OCI-LY7 (cell line): ENCODE measurements at regions not wholly inside any gene's neighbourhood (a gene's known extent, or its start where the extent isn't known, plus 50 kb on each side); places are given as distances from the start of the nearest gene placed in this dataset.

Source experiments
- BruUV-seq: library from RNA; stranded (reverse); fragments of 400-500 nt; replicated peaks from 2 replicates; lab custom pipeline; 2021; lab: Mats Ljungman, UMichigan
- CTCF ChIA-PET: fragments of 300-600 bp; sonication (Branson Sonifier 250); formaldehyde crosslinking; loops from one replicate; lab custom pipeline; 2022; ENCODE audit warnings: antibody characterized with exemption; ENCODE audit not compliant: unreplicated experiment; lab: Charles Lee
- POLR2A ChIA-PET: fragments of 300-600 bp; sonication (Branson Sonifier 250); formaldehyde crosslinking; loops from one replicate; lab custom pipeline; 2022; ENCODE audit warnings: antibody characterized with exemption; lab: Charles Lee
- DNase-seq: peaks from one replicate; pipeline ENCODE4 v3.0.0-alpha.2; 2015; ENCODE audit warnings: low spot score
- H2AFZ ChIP-seq: fragments of 200-600 bp; sonication (generic), shearing (Covaris generic); 2 replicates; pipeline ENCODE4 v1.6.1; 2014; ENCODE audit warnings: mild to moderate bottlenecking, antibody characterized with exemption, low read length, moderate library complexity
- H3K27ac ChIP-seq: fragments of 200-600 bp; sonication (generic); 2 replicates; pipeline ENCODE4 v1.5.1; 2014; ENCODE audit warnings: mixed run types, low read depth, mild to moderate bottlenecking, moderate library complexity, low read length, inconsistent platforms; ENCODE audit not compliant: poor library complexity, severe bottlenecking
- H3K36me3 ChIP-seq: fragments of 200-600 bp; sonication (generic); 2 replicates; pipeline ENCODE4 v1.6.1; 2014; ENCODE audit warnings: mild to moderate bottlenecking, antibody characterized with exemption, low read length, moderate library complexity, mixed read lengths; ENCODE audit not compliant: insufficient read depth
- H3K4me1 ChIP-seq: fragments of 200-600 bp; sonication (generic); 2 replicates; pipeline ENCODE4 v1.5.1; 2014; ENCODE audit warnings: mild to moderate bottlenecking, low read length; ENCODE audit not compliant: insufficient read depth, poor library complexity, severe bottlenecking
- H3K4me2 ChIP-seq: fragments of 200-600 bp; sonication (generic); 2 replicates; pipeline ENCODE4 v1.6.1; 2014; ENCODE audit warnings: mild to moderate bottlenecking, low read length
- H3K4me3 ChIP-seq: fragments of 200-600 bp; sonication (generic); 2 replicates; pipeline ENCODE4 v1.5.1; 2014; ENCODE audit warnings: mild to moderate bottlenecking, low read depth, low read length; ENCODE audit not compliant: poor library complexity, severe bottlenecking
- H3K79me2 ChIP-seq: fragments of 200-600 bp; sonication (generic); 2 replicates; pipeline ENCODE4 v1.6.1; 2016; ENCODE audit warnings: low read depth, mild to moderate bottlenecking, low read length, moderate library complexity, mixed read lengths; ENCODE audit not compliant: insufficient read depth
- H3K9me2 ChIP-seq: fragments of 200-600 bp; sonication (generic); 2 replicates; pipeline ENCODE4 v1.6.1; 2016; ENCODE audit warnings: mild to moderate bottlenecking, low read length, mixed read lengths; ENCODE audit not compliant: insufficient read depth
- H3K9me3 ChIP-seq: fragments of 200-600 bp; sonication (generic); 2 replicates; pipeline ENCODE4 v1.6.1; 2014; ENCODE audit warnings: mild to moderate bottlenecking, mixed run types, low read length, mixed read lengths
- H4K20me1 ChIP-seq: fragments of 200-600 bp; sonication (generic); 2 replicates; pipeline ENCODE4 v1.6.1; 2014; ENCODE audit warnings: mild to moderate bottlenecking, antibody characterized with exemption, low read length, moderate library complexity, mixed read lengths; ENCODE audit not compliant: insufficient read depth
- CTCF ChIP-seq: fragments of 200-600 bp; sonication (generic); conservative IDR thresholded peaks from 2 replicates; pipeline ENCODE4 v1.5.1; 2014; ENCODE audit warnings: mild to moderate bottlenecking, antibody characterized with exemption, low read length, moderate library complexity, mixed read lengths
- EZH2phosphoT487 ChIP-seq: fragments of 200-600 bp; sonication (generic); IDR thresholded peaks from 2 replicates; pipeline ENCODE4 v1.6.1; 2018; ENCODE audit warnings: low read depth, borderline replicate concordance, mild to moderate bottlenecking, mixed run types, antibody characterized with exemption, low read length, moderate library complexity, mixed read lengths
- intact Hi-C: fragments of 100-400 bp; cut with micrococcal nuclease; formaldehyde crosslinking; loops from one replicate; pipeline ENCODE4 v1.10.0; 2022; ENCODE audit not compliant: unreplicated experiment

DNA sequence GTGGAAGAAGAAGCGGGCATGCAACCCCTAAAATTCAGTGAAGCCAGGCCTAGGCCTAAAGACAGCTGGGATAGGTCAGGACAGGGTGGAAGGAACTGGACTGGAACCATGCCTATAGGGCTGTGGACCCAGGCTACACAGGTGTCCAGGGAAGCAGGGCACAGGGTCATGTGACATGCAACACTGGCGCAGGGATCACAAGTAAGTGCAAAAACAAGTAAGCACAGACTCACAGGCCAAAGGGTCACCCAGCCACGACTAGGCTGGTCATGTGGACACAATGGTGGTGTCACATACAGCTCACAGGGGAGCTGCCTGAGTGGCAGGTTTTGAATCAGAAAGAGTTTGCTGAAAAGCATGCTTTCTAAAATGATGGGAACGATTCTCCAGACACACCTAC lies 195.7 kb downstream of the SPTSSA start:
- Histone ChIP-seq H3K4me1 (no peaks in the 10 kb centered on the region), H3K27ac (no peak overlapping the region), H3K9me2 (no peaks in the 10 kb centered on the region), H3K4me3 (no peak overlapping the region), H3K9me3 (no peaks in the 10 kb centered on the region), H3K36me3 (no peaks in the 10 kb centered on the region), H3K79me2 (no peaks in the 10 kb centered on the region), H3K4me2 (no peak overlapping the region), H2AFZ (no peak overlapping the region), H4K20me1 (no peaks in the 10 kb centered on the region)
- DNase-seq: no peak
- intact Hi-C loops: no loop called here
- BruUV-seq: no TSS peak
- TF ChIP-seq CTCF (no peak), EZH2phosphoT487 (no peak)
- ChIA-PET CTCF (no interaction called here), POLR2A (no interaction called here)

GRCh38 chr14:34262127-34262910 lies 199.7 kb downstream of the SPTSSA start:
- ChIA-PET CTCF (no interaction called here), POLR2A (interaction anchor here (0.6 kb wide), 1 partner anchor 171 kb away, joined by 3 read pairs; no protein-coding TSS in a partner anchor)
- no TSS peak for BruUV-seq
- Histone ChIP-seq H3K27ac (no peak overlapping the region), H3K9me3 (no peaks in the 10 kb centered on the region), H3K4me2 (no peak overlapping the region), H3K79me2 (no peaks in the 10 kb centered on the region), H3K9me2 (no peaks in the 10 kb centered on the region), H3K36me3 (no peaks in the 10 kb centered on the region), H3K4me3 (no peak overlapping the region), H2AFZ (no peak overlapping the region), H3K4me1 (no peaks in the 10 kb centered on the region), H4K20me1 (no peaks in the 10 kb centered on the region)
- TF ChIP-seq CTCF (no peak), EZH2phosphoT487 (no peak)
- intact Hi-C loops: no loop called here
- DNase-seq: no peak

DNA sequence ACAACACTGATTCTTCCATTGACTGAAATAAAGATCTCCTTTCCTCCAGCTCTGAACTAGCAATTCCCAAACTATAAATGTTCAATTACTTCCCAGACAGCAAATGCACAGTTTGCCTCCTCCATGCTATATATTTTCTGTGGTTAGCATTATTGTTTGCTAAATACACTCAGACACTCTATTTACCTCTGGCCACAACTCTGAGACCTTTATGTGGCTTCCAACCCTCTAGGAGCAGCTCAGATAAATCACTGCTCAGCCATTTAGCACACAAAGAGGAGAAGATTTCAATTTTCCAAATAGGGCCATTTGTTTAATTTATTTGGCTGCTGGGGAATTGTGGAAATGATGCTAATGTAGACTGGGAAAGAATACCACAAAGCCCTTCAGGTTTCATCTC lies 202.0 kb downstream of the SPTSSA start:
- H3K4me1 ChIP-seq: no peaks in the 10 kb centered on the region
- H3K27ac ChIP-seq: no peak overlapping the region
- H3K9me2 ChIP-seq: no peaks in the 10 kb centered on the region
- intact Hi-C loops: no loop called here
- TF ChIP-seq CTCF: no peak
- TF ChIP-seq EZH2phosphoT487: no peak
- CTCF ChIA-PET: no interaction called here
- no peaks in the 10 kb centered on the region for H4K20me1 ChIP-seq
- H3K4me3 ChIP-seq: no peak overlapping the region
- no TSS peak for BruUV-seq
- no peak overlapping the region for H3K4me2 ChIP-seq
- H3K79me2 ChIP-seq: no peaks in the 10 kb centered on the region
- H3K9me3 ChIP-seq: no peaks in the 10 kb centered on the region
- no peaks in the 10 kb centered on the region for H3K36me3 ChIP-seq
- H2AFZ ChIP-seq: no peak overlapping the region
- POLR2A ChIA-PET: interaction anchor here (0.6 to 0.9 kb wide), 2 partner anchors 14 to 220 kb away, joined by 5 to 9 read pairs; no protein-coding TSS in a partner anchor
- no peak for DNase-seq
